OCI-LY1 (cell line): ENCODE measurements at regions not wholly inside any gene's neighbourhood (a gene's known extent, or its start where the extent isn't known, plus 50 kb on each side); places are given as distances from the start of the nearest gene placed in this dataset.

Experiments
- EZH2 ChIP-seq: fragments of 200-600 bp; sonication (generic), shearing (Covaris generic); IDR thresholded peaks from 2 replicates; pipeline ENCODE4 v1.8.0; 2017; ENCODE audit warnings: borderline replicate concordance, mixed run types, mild to moderate bottlenecking, antibody characterized with exemption, low read length, moderate library complexity, mixed read lengths
- TF ChIP-seq, protein P1 (sequence below): fragments of 200-600 bp; sonication (generic), shearing (Covaris generic); IDR thresholded peaks from 2 replicates; pipeline ENCODE4 v1.5.1; 2017; ENCODE audit warnings: mild to moderate bottlenecking, antibody characterized with exemption, low read length, moderate library complexity, mixed read lengths

GRCh38 chr7:153510674-153511073, 541.5 kb upstream of the DPP6 start:
- TF ChIP-seq, protein P1, sequence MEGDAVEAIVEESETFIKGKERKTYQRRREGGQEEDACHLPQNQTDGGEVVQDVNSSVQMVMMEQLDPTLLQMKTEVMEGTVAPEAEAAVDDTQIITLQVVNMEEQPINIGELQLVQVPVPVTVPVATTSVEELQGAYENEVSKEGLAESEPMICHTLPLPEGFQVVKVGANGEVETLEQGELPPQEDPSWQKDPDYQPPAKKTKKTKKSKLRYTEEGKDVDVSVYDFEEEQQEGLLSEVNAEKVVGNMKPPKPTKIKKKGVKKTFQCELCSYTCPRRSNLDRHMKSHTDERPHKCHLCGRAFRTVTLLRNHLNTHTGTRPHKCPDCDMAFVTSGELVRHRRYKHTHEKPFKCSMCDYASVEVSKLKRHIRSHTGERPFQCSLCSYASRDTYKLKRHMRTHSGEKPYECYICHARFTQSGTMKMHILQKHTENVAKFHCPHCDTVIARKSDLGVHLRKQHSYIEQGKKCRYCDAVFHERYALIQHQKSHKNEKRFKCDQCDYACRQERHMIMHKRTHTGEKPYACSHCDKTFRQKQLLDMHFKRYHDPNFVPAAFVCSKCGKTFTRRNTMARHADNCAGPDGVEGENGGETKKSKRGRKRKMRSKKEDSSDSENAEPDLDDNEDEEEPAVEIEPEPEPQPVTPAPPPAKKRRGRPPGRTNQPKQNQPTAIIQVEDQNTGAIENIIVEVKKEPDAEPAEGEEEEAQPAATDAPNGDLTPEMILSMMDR, result no peak
- TF ChIP-seq EZH2, result no peak
